Adrenal gland (tissue), 5 donors: ENCODE measurements at regions not wholly inside any gene's neighbourhood (a gene's known extent, or its start where the extent isn't known, plus 50 kb on each side); places are given as distances from the start of the nearest gene placed in this dataset.

Experiments used
- CTCF ChIP-seq, 6 experiments: fragments of 450-650 bp in 4 of 6; fragments of 200-600 bp in 2 of 6; sonication (generic) in 1 of 6; IDR thresholded peaks; 1 replicate in 5 of 6; 2 replicates in 1 of 6; pipeline versions ENCODE4 v1.5.1 to v1.8.0; 2016 to 2021; ENCODE audit warnings: antibody characterized with exemption in 6 of 6, mild to moderate bottlenecking in 2 of 6, moderate library complexity in 1 of 6
- POLR2A ChIP-seq, 2 donors: fragments of 450-650 bp; IDR thresholded peaks; one replicate each; pipeline ENCODE4 v1.6.1; 2017; ENCODE audit warnings: antibody characterized with exemption in 2 of 2, mild to moderate bottlenecking in 2 of 2, moderate library complexity in 1 of 2
- donor health status: DM: no; HTN: no; CAD: no.

- TF ChIP-seq CTCF (IDR thresholded peaks at IDR 0.05) (peak; percentile 45 to 72 (median 52)), POLR2A (IDR thresholded peaks at IDR 0.05) (no peak)
Observed at GRCh38 chrX:80578517-80579105, 158.4 kb downstream of the TENT5D start.
